ENCODE measurements at regions not wholly inside any gene's neighbourhood (a gene's known extent, or its start where the extent isn't known, plus 50 kb on each side); places are given as distances from the start of the nearest gene placed in this dataset.
"Not testable (repeated sequence)": the region's sequence is repeated elsewhere in the genome, so short reads cannot be mapped to it uniquely, and the experiment has no call there.

- intact Hi-C loops (cut with micrococcal nuclease); H3K4me1 Mint-ChIP-seq; H3K36me3 ChIP-seq (ENCODE audit: insufficient read depth, low read length); DNase-seq; H3K27me3 ChIP-seq (ENCODE audit: insufficient read depth, low read length); H3K9me3 ChIP-seq (ENCODE audit: control insufficient read depth in 1 of 2, low read length in 2 of 2); H3K4me3 ChIP-seq (ENCODE audit: low read length in 2 of 2); H3K27ac ChIP-seq (ENCODE audit: low read depth, low read length); H3K4me1 ChIP-seq (ENCODE audit: insufficient read depth, low read length); H3K27ac Mint-ChIP-seq; H3K36me3 Mint-ChIP-seq; H3K4me3 Mint-ChIP-seq; H3K27me3 Mint-ChIP-seq; POLR2A ChIA-PET (ENCODE audit: partially characterized antibody): not testable (repeated sequence)
- CTCF ChIA-PET (ENCODE audit: partially characterized antibody): interaction anchor here (1.0 kb wide), 1 partner anchor 10 kb away, joined by 3 read pairs; no protein-coding TSS in a partner anchor
- peaks cover 0 to 22% (median 13%) of the 10 kb centered on the region in 8 donors for H3K9me3 Mint-ChIP-seq
Measured at GRCh38 chr2:60189006-60189405, 364.4 kb downstream of the BCL11A start.

- H3K9me3 ChIP-seq (ENCODE audit: control insufficient read depth in 1 of 2, low read length in 2 of 2): no peaks in the 10 kb centered on the region
- no peaks in the 10 kb centered on the region for H3K27me3 Mint-ChIP-seq
- H3K4me1 ChIP-seq (ENCODE audit: insufficient read depth, low read length): no peaks in the 10 kb centered on the region
- CTCF ChIA-PET (ENCODE audit: partially characterized antibody): no interaction called here
- H3K27ac Mint-ChIP-seq: no peak overlapping the region
- peaks cover 0 to 2% (median 0%) of the 10 kb centered on the region in 8 donors for H3K9me3 Mint-ChIP-seq
- DNase-seq: no peak
- H3K4me3 Mint-ChIP-seq: no peak overlapping the region
- no peak overlapping the region for H3K4me3 ChIP-seq (ENCODE audit: low read length in 2 of 2)
- no peaks in the 10 kb centered on the region for H3K4me1 Mint-ChIP-seq
- intact Hi-C loops (cut with micrococcal nuclease): no loop called here
- POLR2A ChIA-PET (ENCODE audit: partially characterized antibody): no interaction called here
- H3K27me3 ChIP-seq (ENCODE audit: insufficient read depth, low read length): no peaks in the 10 kb centered on the region
- no peak overlapping the region for H3K27ac ChIP-seq (ENCODE audit: low read depth, low read length)
- H3K36me3 Mint-ChIP-seq: no peaks in the 10 kb centered on the region
- H3K36me3 ChIP-seq (ENCODE audit: insufficient read depth, low read length): no peaks in the 10 kb centered on the region
Measured at GRCh38 chr2:60175290-60175689, 378.2 kb downstream of the BCL11A start.

GRCh38 chr2:60174146-60174545 lies 379.3 kb downstream of the BCL11A start:
- no peaks in the 10 kb centered on the region for H3K9me3 Mint-ChIP-seq
- Histone ChIP-seq H3K9me3 (ENCODE audit: control insufficient read depth in 1 of 2, low read length in 2 of 2) (no peaks in the 10 kb centered on the region), H3K27ac (ENCODE audit: low read depth, low read length) (no peak overlapping the region), H3K4me3 (ENCODE audit: low read length in 2 of 2) (no peak overlapping the region), H3K27me3 (ENCODE audit: insufficient read depth, low read length) (no peaks in the 10 kb centered on the region), H3K4me1 (ENCODE audit: insufficient read depth, low read length) (no peaks in the 10 kb centered on the region), H3K36me3 (ENCODE audit: insufficient read depth, low read length) (no peaks in the 10 kb centered on the region)
- no peaks in the 10 kb centered on the region for H3K36me3 Mint-ChIP-seq
- DNase-seq: no peak
- H3K4me3 Mint-ChIP-seq: no peak overlapping the region
- ChIA-PET CTCF (ENCODE audit: partially characterized antibody) (no interaction called here), POLR2A (ENCODE audit: partially characterized antibody) (no interaction called here)
- intact Hi-C loops (cut with micrococcal nuclease): no loop called here
- no peaks in the 10 kb centered on the region for H3K4me1 Mint-ChIP-seq
- no peak overlapping the region for H3K27ac Mint-ChIP-seq
- H3K27me3 Mint-ChIP-seq: no peaks in the 10 kb centered on the region

- Histone ChIP-seq H3K27me3 (ENCODE audit: insufficient read depth, low read length) (no peaks in the 10 kb centered on the region), H3K4me1 (ENCODE audit: insufficient read depth, low read length) (no peaks in the 10 kb centered on the region), H3K36me3 (ENCODE audit: insufficient read depth, low read length) (no peaks in the 10 kb centered on the region), H3K4me3 (ENCODE audit: low read length in 2 of 2) (no peak overlapping the region), H3K27ac (ENCODE audit: low read depth, low read length) (no peak overlapping the region), H3K9me3 (ENCODE audit: control insufficient read depth in 1 of 2, low read length in 2 of 2) (no peaks in the 10 kb centered on the region)
- H3K36me3 Mint-ChIP-seq: no peaks in the 10 kb centered on the region
- H3K4me3 Mint-ChIP-seq: no peak overlapping the region
- H3K27me3 Mint-ChIP-seq: no peaks in the 10 kb centered on the region
- no peak overlapping the region for H3K27ac Mint-ChIP-seq
- CTCF ChIA-PET (ENCODE audit: partially characterized antibody): no interaction called here
- intact Hi-C loops (cut with micrococcal nuclease): no loop called here
- DNase-seq: no peak
- no peaks in the 10 kb centered on the region for H3K4me1 Mint-ChIP-seq
- no peaks in the 10 kb centered on the region for H3K9me3 Mint-ChIP-seq
- POLR2A ChIA-PET (ENCODE audit: partially characterized antibody): no interaction called here
Measured at GRCh38 chr2:60172801-60173200, 380.7 kb downstream of the BCL11A start.

- no peak overlapping the region for H3K27ac Mint-ChIP-seq
- no peak overlapping the region for H3K4me3 ChIP-seq (ENCODE audit: low read length in 2 of 2)
- H3K36me3 Mint-ChIP-seq: no peaks in the 10 kb centered on the region
- DNase-seq: no peak
- no peaks in the 10 kb centered on the region for H3K9me3 ChIP-seq (ENCODE audit: control insufficient read depth in 1 of 2, low read length in 2 of 2)
- no peaks in the 10 kb centered on the region for H3K27me3 ChIP-seq (ENCODE audit: insufficient read depth, low read length)
- ChIA-PET POLR2A (ENCODE audit: partially characterized antibody) (no interaction called here), CTCF (ENCODE audit: partially characterized antibody) (no interaction called here)
- H3K9me3 Mint-ChIP-seq: no peaks in the 10 kb centered on the region
- no peaks in the 10 kb centered on the region for H3K4me1 ChIP-seq (ENCODE audit: insufficient read depth, low read length)
- H3K27ac ChIP-seq (ENCODE audit: low read depth, low read length): no peak overlapping the region
- no peaks in the 10 kb centered on the region for H3K27me3 Mint-ChIP-seq
- intact Hi-C loops (cut with micrococcal nuclease): no loop called here
- no peaks in the 10 kb centered on the region for H3K36me3 ChIP-seq (ENCODE audit: insufficient read depth, low read length)
- no peak overlapping the region for H3K4me3 Mint-ChIP-seq
- no peaks in the 10 kb centered on the region for H3K4me1 Mint-ChIP-seq
Measured at GRCh38 chr2:60170272-60170671, 383.2 kb downstream of the BCL11A start.

GRCh38 chr2:60168247-60168646 lies 385.2 kb downstream of the BCL11A start:
- no peaks in the 10 kb centered on the region for H3K9me3 Mint-ChIP-seq
- H3K4me1 Mint-ChIP-seq: no peaks in the 10 kb centered on the region
- intact Hi-C loops (cut with micrococcal nuclease): no loop called here
- Histone ChIP-seq H3K4me1 (ENCODE audit: insufficient read depth, low read length) (no peaks in the 10 kb centered on the region), H3K4me3 (ENCODE audit: low read length in 2 of 2) (no peak overlapping the region), H3K9me3 (ENCODE audit: control insufficient read depth in 1 of 2, low read length in 2 of 2) (no peaks in the 10 kb centered on the region), H3K27me3 (ENCODE audit: insufficient read depth, low read length) (no peaks in the 10 kb centered on the region), H3K27ac (ENCODE audit: low read depth, low read length) (no peak overlapping the region), H3K36me3 (ENCODE audit: insufficient read depth, low read length) (no peaks in the 10 kb centered on the region)
- ChIA-PET CTCF (ENCODE audit: partially characterized antibody) (no interaction called here), POLR2A (ENCODE audit: partially characterized antibody) (no interaction called here)
- no peaks in the 10 kb centered on the region for H3K27me3 Mint-ChIP-seq
- no peak for DNase-seq
- H3K27ac Mint-ChIP-seq: no peak overlapping the region
- no peak overlapping the region for H3K4me3 Mint-ChIP-seq
- H3K36me3 Mint-ChIP-seq: no peaks in the 10 kb centered on the region

GRCh38 chr2:60167089-60167488 lies 386.4 kb downstream of the BCL11A start:
- Histone ChIP-seq H3K27me3 (ENCODE audit: insufficient read depth, low read length) (no peaks in the 10 kb centered on the region), H3K27ac (ENCODE audit: low read depth, low read length) (no peak overlapping the region), H3K4me3 (ENCODE audit: low read length in 2 of 2) (no peak overlapping the region), H3K36me3 (ENCODE audit: insufficient read depth, low read length) (no peaks in the 10 kb centered on the region), H3K9me3 (ENCODE audit: control insufficient read depth in 1 of 2, low read length in 2 of 2) (no peaks in the 10 kb centered on the region), H3K4me1 (ENCODE audit: insufficient read depth, low read length) (no peaks in the 10 kb centered on the region)
- Mint-ChIP-seq H3K36me3 (no peaks in the 10 kb centered on the region), H3K27me3 (no peaks in the 10 kb centered on the region), H3K9me3 (peaks cover 0 to 5% (median 0%) of the 10 kb centered on the region in 8 donors), H3K27ac (no peak overlapping the region), H3K4me3 (no peak overlapping the region), H3K4me1 (no peaks in the 10 kb centered on the region)
- no peak for DNase-seq
- ChIA-PET CTCF (ENCODE audit: partially characterized antibody) (no interaction called here), POLR2A (ENCODE audit: partially characterized antibody) (no interaction called here)
- intact Hi-C loops (cut with micrococcal nuclease): no loop called here

- Mint-ChIP-seq H3K36me3 (no peaks in the 10 kb centered on the region), H3K27me3 (no peaks in the 10 kb centered on the region), H3K4me3 (no peak overlapping the region), H3K9me3 (peaks cover 0 to 5% (median 0%) of the 10 kb centered on the region in 8 donors), H3K4me1 (no peaks in the 10 kb centered on the region), H3K27ac (no peak overlapping the region)
- POLR2A ChIA-PET (ENCODE audit: partially characterized antibody): no interaction called here
- Histone ChIP-seq H3K27ac (ENCODE audit: low read depth, low read length) (no peak overlapping the region), H3K9me3 (ENCODE audit: control insufficient read depth in 1 of 2, low read length in 2 of 2) (no peaks in the 10 kb centered on the region), H3K4me1 (ENCODE audit: insufficient read depth, low read length) (no peaks in the 10 kb centered on the region), H3K27me3 (ENCODE audit: insufficient read depth, low read length) (no peaks in the 10 kb centered on the region), H3K36me3 (ENCODE audit: insufficient read depth, low read length) (no peaks in the 10 kb centered on the region), H3K4me3 (ENCODE audit: low read length in 2 of 2) (no peak overlapping the region)
- intact Hi-C loops (cut with micrococcal nuclease): no loop called here
- CTCF ChIA-PET (ENCODE audit: partially characterized antibody): no interaction called here
- DNase-seq: no peak
Measured at GRCh38 chr2:60163691-60164090, 389.8 kb downstream of the BCL11A start.
